ENCODE measurements at regions not wholly inside any gene's neighbourhood (a gene's known extent, or its start where the extent isn't known, plus 50 kb on each side); places are given as distances from the start of the nearest gene placed in this dataset.
"Not testable (repeated sequence)": the region's sequence is repeated elsewhere in the genome, so short reads cannot be mapped to it uniquely, and the experiment has no call there.

GRCh38 chr20:22734946-22735647, 150.7 kb upstream of the FOXA2 start:
- not testable (repeated sequence) for DNase-seq (ENCODE audit: low read depth in 2 of 3, low spot score in 2 of 3)

- no peak for DNase-seq (ENCODE audit: low read depth in 2 of 3, low spot score in 2 of 3)
These were observed 156.5 kb upstream of the FOXA2 start for GRCh38 chr20:22740829-22741228.

- DNase-seq (ENCODE audit: low read depth in 2 of 3, low spot score in 2 of 3), result no peak
These were observed 160.2 kb upstream of the FOXA2 start for GRCh38 chr20:22744341-22745193.

- no peak for DNase-seq (ENCODE audit: low read depth in 2 of 3, low spot score in 2 of 3)
These were observed 160.8 kb upstream of the FOXA2 start for GRCh38 chr20:22745194-22745500.

GRCh38 chr20:22746957-22747356, 162.6 kb upstream of the FOXA2 start:
- no peak for DNase-seq (ENCODE audit: low read depth in 2 of 3, low spot score in 2 of 3)

GRCh38 chr20:22752324-22752723, 168.0 kb upstream of the FOXA2 start:
- no peak for DNase-seq (ENCODE audit: low read depth in 2 of 3, low spot score in 2 of 3)

GRCh38 chr20:22757424-22758183, 173.2 kb upstream of the FOXA2 start:
- DNase-seq (ENCODE audit: low read depth in 2 of 3, low spot score in 2 of 3), result no peak

- DNase-seq (ENCODE audit: low read depth in 2 of 3, low spot score in 2 of 3), result no peak
These were observed 174.4 kb upstream of the FOXA2 start for GRCh38 chr20:22758815-22759214.

- DNase-seq (ENCODE audit: low read depth in 2 of 3, low spot score in 2 of 3), result no peak
These were observed 178.3 kb upstream of the FOXA2 start for GRCh38 chr20:22762576-22763256.

GRCh38 chr20:22763257-22763906, 179.0 kb upstream of the FOXA2 start:
- no peak for DNase-seq (ENCODE audit: low read depth in 2 of 3, low spot score in 2 of 3)

GRCh38 chr20:22768266-22769178, 184.2 kb upstream of the FOXA2 start:
- no peak for DNase-seq (ENCODE audit: low read depth in 2 of 3, low spot score in 2 of 3)

GRCh38 chr20:22770241-22770800, 185.9 kb upstream of the FOXA2 start:
- no peak for DNase-seq (ENCODE audit: low read depth in 2 of 3, low spot score in 2 of 3)

GRCh38 chr20:22771706-22772105, 187.3 kb upstream of the FOXA2 start:
- no peak for DNase-seq (ENCODE audit: low read depth in 2 of 3, low spot score in 2 of 3)

- DNase-seq (ENCODE audit: low read depth in 2 of 3, low spot score in 2 of 3), result no peak
These were observed 189.0 kb upstream of the FOXA2 start for GRCh38 chr20:22773344-22773743.

GRCh38 chr20:22775256-22775655, 190.9 kb upstream of the FOXA2 start:
- no peak for DNase-seq (ENCODE audit: low read depth in 2 of 3, low spot score in 2 of 3)

GRCh38 chr20:22775671-22776139, 191.3 kb upstream of the FOXA2 start:
- DNase-seq (ENCODE audit: low read depth in 2 of 3, low spot score in 2 of 3), result no peak

- no peak for DNase-seq (ENCODE audit: low read depth in 2 of 3, low spot score in 2 of 3)
These were observed 192.0 kb upstream of the FOXA2 start for GRCh38 chr20:22776369-22776768.

- no peak for DNase-seq (ENCODE audit: low read depth in 2 of 3, low spot score in 2 of 3)
These were observed 195.5 kb upstream of the FOXA2 start for GRCh38 chr20:22779878-22780277.

GRCh38 chr20:22781869-22782268, 197.5 kb upstream of the FOXA2 start:
- DNase-seq (ENCODE audit: low read depth in 2 of 3, low spot score in 2 of 3), result no peak
